Prostate gland (tissue), 2 donors: ENCODE measurements at regions not wholly inside any gene's neighbourhood (a gene's known extent, or its start where the extent isn't known, plus 50 kb on each side); places are given as distances from the start of the nearest gene placed in this dataset.

ENCODE experiments used
- DNase-seq: peaks from one replicate; pipeline ENCODE4 v3.0.0-alpha.2; 2019; ENCODE audit warnings: low spot score
- H3K27ac ChIP-seq, 2 donors: fragments of 200-600 bp; sonication (generic); 2 replicates each; pipeline ENCODE4 v1.5.1; 2017 to 2019
- H3K27me3 ChIP-seq: fragments of 200-600 bp; sonication (generic); replicated peaks from 2 replicates; pipeline ENCODE4 v1.5.1; 2019; ENCODE audit not compliant: insufficient read depth
- H3K36me3 ChIP-seq, 2 donors: fragments of 200-600 bp; sonication (generic); 1 replicate in 1 of 2; 2 replicates in 1 of 2; pipeline versions ENCODE4 v1.5.1 to v1.8.1; 2017 to 2019
- H3K4me1 ChIP-seq: fragments of 200-600 bp; sonication (generic); replicated peaks from 2 replicates; pipeline ENCODE4 v1.5.1; 2019
- H3K4me3 ChIP-seq, 2 donors: fragments of 200-600 bp; sonication (generic); 2 replicates each; pipeline ENCODE4 v1.5.1; 2017 to 2019
- H3K9me3 ChIP-seq: fragments of 200-600 bp; sonication (generic); 2 replicates; pipeline ENCODE4 v1.5.1; 2017
- CTCF ChIP-seq, 4 experiments: fragments of 200-600 bp in 2 of 4; fragments of 450-650 bp in 2 of 4; sonication (generic) in 2 of 4; IDR thresholded peaks; 1 replicate in 3 of 4; 2 replicates in 1 of 4; pipeline ENCODE4 v1.5.1; 2016 to 2019; ENCODE audit warnings: antibody characterized with exemption in 4 of 4, mild to moderate bottlenecking in 2 of 4, moderate library complexity in 2 of 4
- POLR2A ChIP-seq: fragments of 450-650 bp; IDR thresholded peaks from one replicate; pipeline ENCODE4 v1.6.1; 2016; ENCODE audit warnings: antibody characterized with exemption, mild to moderate bottlenecking
- POLR2AphosphoS5 ChIP-seq: sonication (generic); formaldehyde crosslinking; IDR thresholded peaks from one replicate; pipeline ENCODE4 v1.6.1; 2017; ENCODE audit warnings: antibody characterized with exemption
- WGBS: methylation state at CpG from one replicate; pipeline ENCODE4 v1.1.5; 2018; 5-methylcytosine and 5-hydroxymethylcytosine counted together
- intact Hi-C: fragments of 100-400 bp; cut with DNase I; formaldehyde crosslinking; loops from one replicate; pipeline ENCODE4 v1.14.2; 2022

- no peak for DNase-seq
- 49% methylated on average over 2 of the region's 2 CpGs for WGBS
- H3K36me3 ChIP-seq = no peaks in the 10 kb centered on the region
- intact Hi-C loops = no loop called here
- H3K9me3 ChIP-seq = no peaks in the 10 kb centered on the region
- no peak for TF ChIP-seq POLR2AphosphoS5
- no peak for TF ChIP-seq CTCF (IDR thresholded peaks at IDR 0.05)
- TF ChIP-seq POLR2A = no peak
- H3K4me1 ChIP-seq = no peaks in the 10 kb centered on the region
- no peaks in the 10 kb centered on the region for H3K27me3 ChIP-seq
- no peak overlapping the region for H3K27ac ChIP-seq
- no peak overlapping the region for H3K4me3 ChIP-seq
Observed at GRCh38 chrX:10904220-10904619, 206.9 kb upstream of the HCCS start.

- Histone ChIP-seq H3K9me3 (no peaks in the 10 kb centered on the region), H3K27ac (no peak overlapping the region), H3K36me3 (no peaks in the 10 kb centered on the region), H3K4me1 (no peaks in the 10 kb centered on the region), H3K4me3 (no peak overlapping the region), H3K27me3 (no peaks in the 10 kb centered on the region)
- intact Hi-C loops = no loop called here
- DNase-seq = no peak
- TF ChIP-seq CTCF (IDR thresholded peaks at IDR 0.05) (no peak), POLR2A (no peak), POLR2AphosphoS5 (no peak)
- WGBS = 94% methylated on average over 1 of the region's 1 CpG
Observed at GRCh38 chrX:10906866-10907265, 204.3 kb upstream of the HCCS start.

- H3K36me3 ChIP-seq = no peaks in the 10 kb centered on the region
- H3K27ac ChIP-seq = no peak overlapping the region
- H3K27me3 ChIP-seq = no peaks in the 10 kb centered on the region
- no peaks in the 10 kb centered on the region for H3K9me3 ChIP-seq
- no peak for DNase-seq
- TF ChIP-seq POLR2A (no peak), POLR2AphosphoS5 (no peak), CTCF (IDR thresholded peaks at IDR 0.05) (no peak)
- no peak overlapping the region for H3K4me3 ChIP-seq
- intact Hi-C loops = no loop called here
- H3K4me1 ChIP-seq = no peaks in the 10 kb centered on the region
Observed at GRCh38 chrX:10922159-10922558, 189.0 kb upstream of the HCCS start.

- 89% methylated on average over 1 of the region's 1 CpG for WGBS
- TF ChIP-seq CTCF (IDR thresholded peaks at IDR 0.05) = no peak
- TF ChIP-seq POLR2A = no peak
- TF ChIP-seq POLR2AphosphoS5 = no peak
- intact Hi-C loops = no loop called here
- Histone ChIP-seq H3K4me1 (no peaks in the 10 kb centered on the region), H3K4me3 (no peak overlapping the region), H3K36me3 (no peaks in the 10 kb centered on the region), H3K27me3 (no peaks in the 10 kb centered on the region), H3K9me3 (no peaks in the 10 kb centered on the region), H3K27ac (no peak overlapping the region)
- no peak for DNase-seq
Observed at GRCh38 chrX:10922835-10923234, 188.3 kb upstream of the HCCS start.

GRCh38 chrX:10923466-10923865, 187.7 kb upstream of the HCCS start:
- no peaks in the 10 kb centered on the region for H3K36me3 ChIP-seq
- H3K27ac ChIP-seq = no peak overlapping the region
- no peaks in the 10 kb centered on the region for H3K9me3 ChIP-seq
- H3K27me3 ChIP-seq = no peaks in the 10 kb centered on the region
- no peaks in the 10 kb centered on the region for H3K4me1 ChIP-seq
- H3K4me3 ChIP-seq = no peak overlapping the region
- TF ChIP-seq CTCF (IDR thresholded peaks at IDR 0.05) (no peak), POLR2A (no peak), POLR2AphosphoS5 (no peak)
- DNase-seq = no peak
- intact Hi-C loops = no loop called here
- WGBS = 72% methylated on average over 3 of the region's 3 CpGs
